ENCODE measurements at regions not wholly inside any gene's neighbourhood (a gene's known extent, or its start where the extent isn't known, plus 50 kb on each side); places are given as distances from the start of the nearest gene placed in this dataset.

- Histone ChIP-seq H3K4me2 (ENCODE audit: low read length) (no peak overlapping the region), H3F3A (ENCODE audit: control insufficient read depth, insufficient read depth) (no peaks in the 10 kb centered on the region), H3K4me3 (ENCODE audit: low read length) (no peak overlapping the region), H3K79me2 (ENCODE audit: control insufficient read depth, low read length) (no peaks in the 10 kb centered on the region), H3K27me3 (ENCODE audit: control insufficient read depth, low read length) (no peaks in the 10 kb centered on the region), H3K27ac (ENCODE audit: low read depth, low read length) (no peak overlapping the region), H3K36me3 (ENCODE audit: control insufficient read depth, low read length) (no peaks in the 10 kb centered on the region), H3K9me3 (ENCODE audit: control insufficient read depth, insufficient read depth, low read length) (no peaks in the 10 kb centered on the region), H4K20me1 (ENCODE audit: control insufficient read depth, insufficient read depth, low read depth, low read length) (no peaks in the 10 kb centered on the region), H3K9me2 (replicated peaks; ENCODE audit: control insufficient read depth, low read length) (no peaks in the 10 kb centered on the region), H3K4me1 (ENCODE audit: control insufficient read depth, low read length) (no peaks in the 10 kb centered on the region)
- no peak for TF ChIP-seq EZH2phosphoT487 (IDR thresholded peaks at IDR 0.05; ENCODE audit: borderline replicate concordance, low read length)
- TF ChIP-seq, protein P1, sequence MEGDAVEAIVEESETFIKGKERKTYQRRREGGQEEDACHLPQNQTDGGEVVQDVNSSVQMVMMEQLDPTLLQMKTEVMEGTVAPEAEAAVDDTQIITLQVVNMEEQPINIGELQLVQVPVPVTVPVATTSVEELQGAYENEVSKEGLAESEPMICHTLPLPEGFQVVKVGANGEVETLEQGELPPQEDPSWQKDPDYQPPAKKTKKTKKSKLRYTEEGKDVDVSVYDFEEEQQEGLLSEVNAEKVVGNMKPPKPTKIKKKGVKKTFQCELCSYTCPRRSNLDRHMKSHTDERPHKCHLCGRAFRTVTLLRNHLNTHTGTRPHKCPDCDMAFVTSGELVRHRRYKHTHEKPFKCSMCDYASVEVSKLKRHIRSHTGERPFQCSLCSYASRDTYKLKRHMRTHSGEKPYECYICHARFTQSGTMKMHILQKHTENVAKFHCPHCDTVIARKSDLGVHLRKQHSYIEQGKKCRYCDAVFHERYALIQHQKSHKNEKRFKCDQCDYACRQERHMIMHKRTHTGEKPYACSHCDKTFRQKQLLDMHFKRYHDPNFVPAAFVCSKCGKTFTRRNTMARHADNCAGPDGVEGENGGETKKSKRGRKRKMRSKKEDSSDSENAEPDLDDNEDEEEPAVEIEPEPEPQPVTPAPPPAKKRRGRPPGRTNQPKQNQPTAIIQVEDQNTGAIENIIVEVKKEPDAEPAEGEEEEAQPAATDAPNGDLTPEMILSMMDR (IDR thresholded peaks at IDR 0.05; ENCODE audit: low read depth, low read length, poor library complexity, severe bottlenecking) = no peak
Measured at GRCh38 chr20:48380661-48381060, 447.1 kb downstream of the PREX1 start.

- no peaks in the 10 kb centered on the region for H3K36me3 ChIP-seq (ENCODE audit: control insufficient read depth, low read length)
- H3K4me1 ChIP-seq (ENCODE audit: control insufficient read depth, low read length) = no peaks in the 10 kb centered on the region
- no peaks in the 10 kb centered on the region for H3K27me3 ChIP-seq (ENCODE audit: control insufficient read depth, low read length)
- no peaks in the 10 kb centered on the region for H3K79me2 ChIP-seq (ENCODE audit: control insufficient read depth, low read length)
- H3K9me2 ChIP-seq (replicated peaks; ENCODE audit: control insufficient read depth, low read length) = no peaks in the 10 kb centered on the region
- H3K27ac ChIP-seq (ENCODE audit: low read depth, low read length) = no peak overlapping the region
- H4K20me1 ChIP-seq (ENCODE audit: control insufficient read depth, insufficient read depth, low read depth, low read length) = no peaks in the 10 kb centered on the region
- no peak overlapping the region for H3K4me3 ChIP-seq (ENCODE audit: low read length)
- H3K4me2 ChIP-seq (ENCODE audit: low read length) = no peak overlapping the region
- no peaks in the 10 kb centered on the region for H3F3A ChIP-seq (ENCODE audit: control insufficient read depth, insufficient read depth)
- no peak for TF ChIP-seq EZH2phosphoT487 (IDR thresholded peaks at IDR 0.05; ENCODE audit: borderline replicate concordance, low read length)
- TF ChIP-seq, protein P1 (IDR thresholded peaks at IDR 0.05; ENCODE audit: low read depth, low read length, poor library complexity, severe bottlenecking) = no peak
- no peaks in the 10 kb centered on the region for H3K9me3 ChIP-seq (ENCODE audit: control insufficient read depth, insufficient read depth, low read length)
Measured at GRCh38 chr20:48378976-48379675, 448.7 kb downstream of the PREX1 start.

- H3K4me1 ChIP-seq (ENCODE audit: control insufficient read depth, low read length) = no peaks in the 10 kb centered on the region
- H3F3A ChIP-seq (ENCODE audit: control insufficient read depth, insufficient read depth) = no peaks in the 10 kb centered on the region
- no peak overlapping the region for H3K4me2 ChIP-seq (ENCODE audit: low read length)
Measured at GRCh38 chr20:48377940-48378339, 449.9 kb downstream of the PREX1 start.

More at GRCh38 chr20:48377940-48378339, 449.9 kb downstream of the PREX1 start:
- Histone ChIP-seq H4K20me1 (ENCODE audit: control insufficient read depth, insufficient read depth, low read depth, low read length) (no peaks in the 10 kb centered on the region), H3K27me3 (ENCODE audit: control insufficient read depth, low read length) (no peaks in the 10 kb centered on the region), H3K4me3 (ENCODE audit: low read length) (no peak overlapping the region), H3K9me2 (replicated peaks; ENCODE audit: control insufficient read depth, low read length) (no peaks in the 10 kb centered on the region), H3K9me3 (ENCODE audit: control insufficient read depth, insufficient read depth, low read length) (no peaks in the 10 kb centered on the region), H3K36me3 (ENCODE audit: control insufficient read depth, low read length) (no peaks in the 10 kb centered on the region), H3K27ac (ENCODE audit: low read depth, low read length) (no peak overlapping the region), H3K79me2 (ENCODE audit: control insufficient read depth, low read length) (no peaks in the 10 kb centered on the region)
- TF ChIP-seq EZH2phosphoT487 (IDR thresholded peaks at IDR 0.05; ENCODE audit: borderline replicate concordance, low read length) = no peak
- TF ChIP-seq, protein P1 (IDR thresholded peaks at IDR 0.05; ENCODE audit: low read depth, low read length, poor library complexity, severe bottlenecking) = no peak
